HG03342 (cell line): ENCODE measurements at regions not wholly inside any gene's neighbourhood (a gene's known extent, or its start where the extent isn't known, plus 50 kb on each side); places are given as distances from the start of the nearest gene placed in this dataset.
"Not testable (repeated sequence)": the region's sequence is repeated elsewhere in the genome, so short reads cannot be mapped to it uniquely, and the experiment has no call there.

Experiments
- ATAC-seq: cut with Tn5 transposase; IDR thresholded peaks from one replicate; pipeline ENCODE4 v1.9.1; 2021; ENCODE audit warnings: mild to moderate bottlenecking, moderate library complexity; ENCODE audit not compliant: unreplicated experiment

DNA sequence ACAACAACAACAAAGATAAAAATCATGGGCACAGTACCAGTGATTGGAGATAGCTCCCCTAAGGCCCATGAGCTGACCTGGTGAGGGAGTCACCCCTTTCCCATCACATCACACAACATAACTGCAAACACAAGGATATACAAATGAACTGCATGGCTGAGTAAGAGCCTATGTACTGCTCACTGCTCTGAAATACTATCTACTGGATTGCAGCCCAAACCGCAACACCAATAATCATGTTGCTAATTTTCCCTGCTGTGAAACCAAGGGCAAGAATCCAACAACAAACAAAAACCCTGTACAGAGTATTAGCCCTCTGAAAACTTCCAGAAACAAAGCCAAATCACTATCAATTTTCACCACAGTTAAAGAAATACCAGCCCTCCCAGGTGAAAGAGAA, 1893.2 kb downstream of the PCDH9 start:
- no peak for ATAC-seq

DNA sequence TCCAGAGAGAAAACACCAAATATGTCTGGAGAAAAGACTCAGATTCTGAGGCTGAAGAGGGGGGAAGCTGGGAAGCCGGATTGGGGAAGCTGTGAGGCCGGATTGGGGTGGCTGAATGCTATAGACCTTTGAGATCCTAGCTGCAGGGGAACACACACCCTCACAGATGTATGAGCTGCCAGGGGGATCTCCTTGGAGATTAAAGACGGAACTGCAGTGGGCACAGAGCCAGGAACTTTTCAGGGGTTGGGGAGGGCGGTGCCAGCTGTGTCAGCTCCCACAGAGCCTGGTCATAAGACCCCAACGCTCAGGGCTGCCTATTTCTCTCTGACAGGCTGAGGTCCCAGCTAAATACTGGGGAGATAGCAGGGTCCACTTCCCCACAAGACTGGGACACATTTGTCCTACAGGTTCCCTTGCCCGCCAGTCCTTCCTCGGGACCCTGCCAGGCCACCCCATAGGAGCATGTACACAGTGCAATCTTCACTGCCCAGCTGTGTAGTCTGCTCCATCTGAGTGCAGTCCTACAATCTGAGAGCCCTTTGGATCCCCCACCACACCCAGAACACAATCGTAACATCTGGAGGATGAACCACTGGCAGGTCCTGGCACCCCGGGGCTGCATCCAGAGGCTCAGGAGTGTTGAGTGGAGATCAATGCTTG, 1893.9 kb downstream of the PCDH9 start:
- no peak for ATAC-seq

DNA sequence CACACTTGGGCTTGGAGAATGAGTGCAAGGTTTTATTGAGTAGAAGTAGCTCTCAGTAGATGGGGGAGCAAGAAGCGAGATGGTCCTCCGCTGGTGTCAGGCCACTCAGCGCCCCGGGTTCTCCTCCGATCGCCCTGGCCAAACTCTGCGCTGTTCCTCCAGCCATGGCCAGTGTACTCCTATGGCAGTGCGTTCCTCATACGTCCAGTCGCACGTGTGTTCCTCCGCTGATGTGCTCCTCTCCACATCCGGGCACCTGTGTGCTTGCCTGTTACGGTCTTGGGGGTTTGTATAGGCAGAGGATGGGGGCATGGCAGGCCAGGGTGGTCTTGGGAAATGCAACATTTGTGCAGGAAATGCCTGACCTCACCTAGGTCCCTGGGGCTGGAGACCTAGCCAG, 1899.4 kb downstream of the PCDH9 start:
- ATAC-seq = no peak

DNA sequence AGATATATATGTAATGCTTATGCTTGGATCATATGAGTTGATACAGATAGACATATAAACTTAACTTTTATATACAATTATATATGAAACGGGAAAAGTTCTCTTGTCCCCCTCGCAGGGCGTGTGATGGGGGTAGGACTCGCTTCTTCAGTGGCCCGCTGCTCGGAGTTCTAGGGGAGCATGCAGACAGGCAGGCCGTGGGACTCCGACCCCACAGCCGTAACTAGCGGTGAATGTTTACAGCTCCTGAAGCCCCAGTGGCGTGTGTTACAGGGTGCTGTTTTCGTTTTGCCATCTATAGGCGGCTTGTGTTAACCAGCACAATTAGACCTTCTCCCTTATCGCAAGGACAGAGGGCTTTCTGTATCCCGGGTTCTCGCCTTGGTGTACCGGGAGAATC, 1899.8 kb downstream of the PCDH9 start:
- ATAC-seq = no peak

DNA sequence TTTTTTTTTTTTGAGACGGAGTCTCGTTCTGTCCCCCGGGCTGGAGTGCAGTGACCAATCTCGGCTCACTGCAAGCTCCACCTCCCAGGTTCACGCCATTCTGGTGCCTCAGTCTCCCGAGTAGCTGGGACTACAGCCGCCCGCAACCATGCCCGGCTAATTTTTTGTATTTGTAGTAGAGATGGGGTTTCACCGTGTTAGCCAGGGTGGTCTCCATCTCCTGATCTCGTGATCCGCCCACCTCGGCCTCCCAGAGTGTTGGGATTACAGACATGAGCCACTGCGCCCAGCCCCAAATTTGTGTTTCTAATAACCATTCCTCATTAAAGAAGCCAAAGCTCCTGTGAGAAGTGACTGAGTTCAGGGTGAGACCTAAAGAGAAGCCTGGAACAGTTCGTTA, 1906.9 kb downstream of the PCDH9 start:
- not testable (repeated sequence) for ATAC-seq

DNA sequence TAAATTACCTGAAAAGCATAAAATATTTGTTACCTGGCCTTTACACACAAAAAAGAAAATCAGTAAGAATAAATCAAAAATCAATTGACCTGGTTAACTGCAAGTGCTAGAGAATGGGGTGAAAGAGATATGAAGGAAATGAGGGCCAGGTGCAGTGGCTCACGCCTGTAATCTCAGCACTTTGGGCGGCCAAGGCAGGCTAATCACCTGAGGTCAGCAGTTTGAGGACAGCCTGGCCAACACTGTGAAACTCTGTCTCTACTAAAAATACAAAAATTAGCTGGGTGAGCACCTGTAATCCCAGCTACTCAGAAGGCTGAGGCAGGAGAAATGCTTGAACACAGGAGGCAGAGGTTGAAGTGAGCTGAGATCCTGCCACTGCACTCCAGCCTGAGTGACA, 1908.7 kb downstream of the PCDH9 start:
- ATAC-seq = not testable (repeated sequence)

DNA sequence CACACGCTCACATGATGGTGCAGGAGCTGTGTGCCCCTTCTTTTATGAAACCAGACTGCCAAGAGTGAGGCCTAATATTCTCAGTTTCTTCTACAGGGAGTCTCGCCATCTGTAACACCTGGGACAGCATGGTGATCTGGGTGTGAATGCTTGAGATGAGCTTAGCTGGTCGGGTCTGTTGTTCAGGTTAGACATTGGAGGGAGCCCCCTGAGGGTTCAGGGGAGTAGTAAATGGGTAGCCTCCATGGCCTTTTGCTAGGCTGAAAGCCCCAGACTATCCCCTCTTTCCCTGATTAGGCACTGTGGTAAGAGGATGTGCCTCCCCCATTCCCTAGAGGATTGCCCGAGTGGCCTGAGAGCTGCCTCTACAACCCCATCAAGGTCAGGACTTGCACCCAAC, 1916.1 kb downstream of the PCDH9 start:
- no peak for ATAC-seq

DNA sequence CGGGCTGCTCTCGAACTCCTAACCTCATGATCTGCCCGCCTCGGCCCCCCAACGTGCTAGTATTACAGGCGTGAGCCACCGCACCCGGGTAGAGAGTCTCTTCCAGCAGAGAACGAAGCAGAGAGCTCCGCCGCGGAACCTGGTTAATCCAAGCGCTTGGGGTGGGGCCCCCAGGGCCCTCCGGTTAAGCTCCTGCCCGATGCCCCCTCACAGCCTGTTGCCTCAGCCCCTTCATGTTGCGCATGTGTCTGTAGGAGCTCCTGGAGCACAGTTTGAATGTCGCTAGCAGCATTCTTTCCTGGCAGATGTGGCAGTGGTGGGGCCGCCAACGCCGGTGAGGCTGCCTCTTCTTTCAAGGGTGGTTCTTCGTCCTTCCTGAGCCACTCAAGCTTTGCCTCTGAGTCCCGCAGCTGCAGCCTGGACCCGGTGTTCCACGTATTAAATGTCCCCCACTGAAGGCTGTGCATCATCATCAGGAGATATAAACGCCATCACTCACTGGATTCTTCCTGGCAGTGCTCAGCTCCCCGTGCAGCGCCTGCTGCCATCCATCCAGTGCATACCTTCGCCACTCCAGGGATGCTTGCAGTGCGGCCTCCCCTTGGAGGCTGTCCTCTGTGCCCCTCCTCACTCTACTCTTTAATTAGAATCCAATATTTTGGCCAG, 1919.3 kb downstream of the PCDH9 start:
- no peak for ATAC-seq

DNA sequence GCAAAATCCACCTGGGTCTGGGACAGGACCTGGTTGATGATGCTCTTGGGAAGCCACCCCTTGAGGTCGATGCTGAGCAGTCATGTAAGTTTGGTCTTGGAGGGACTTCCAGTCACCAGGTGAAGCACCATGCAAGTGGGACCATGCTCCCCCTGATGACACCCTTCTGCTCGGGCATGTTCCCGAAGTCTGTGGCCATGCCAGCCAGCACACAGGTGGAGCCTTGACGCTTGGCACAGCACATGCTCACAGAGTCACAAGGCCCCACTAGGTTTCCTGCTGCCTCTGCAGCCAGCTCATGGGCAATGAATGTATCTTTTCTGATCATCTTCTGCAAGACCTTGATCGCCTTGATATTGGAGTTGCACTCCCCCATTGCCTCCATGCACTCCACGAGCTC, 1920.2 kb downstream of the PCDH9 start:
- no peak for ATAC-seq

DNA sequence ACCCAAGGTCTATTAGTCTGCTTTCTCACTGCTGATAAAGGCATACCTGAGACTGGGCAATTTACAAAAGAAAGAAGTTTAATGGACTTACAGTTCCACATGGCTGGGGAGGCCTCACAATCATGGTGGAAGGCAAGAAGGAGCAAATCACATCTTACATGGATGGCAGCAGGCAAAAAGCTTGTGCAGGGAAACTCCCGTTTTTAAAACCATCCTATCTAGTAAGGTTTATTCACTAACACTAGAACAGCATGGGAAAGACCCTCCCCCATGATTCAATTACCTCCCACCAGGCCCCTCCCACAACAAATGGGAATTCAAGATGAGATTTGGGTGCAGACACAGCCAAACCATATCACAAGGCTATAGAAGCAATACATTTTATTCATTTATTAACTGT, 1921.4 kb downstream of the PCDH9 start:
- ATAC-seq = not testable (repeated sequence)

DNA sequence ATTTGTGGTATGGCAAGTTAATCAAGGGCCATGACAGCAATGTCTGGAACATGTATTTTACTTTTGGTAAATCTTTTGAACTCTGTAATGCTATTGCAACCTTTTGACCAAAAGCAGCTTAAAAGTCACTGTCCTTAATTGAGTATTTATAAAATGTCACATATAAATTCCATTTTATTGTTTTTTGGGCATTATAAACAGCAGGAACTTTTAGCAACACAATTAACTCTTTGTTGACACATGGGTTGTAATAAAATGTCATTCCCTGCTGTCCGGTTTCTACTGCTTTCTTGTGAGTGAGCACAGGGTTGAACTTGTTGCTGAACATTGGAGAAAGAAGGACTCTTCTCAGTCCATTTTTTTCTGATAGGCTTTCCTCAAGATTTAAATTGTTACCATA, 1923.1 kb downstream of the PCDH9 start:
- ATAC-seq = no peak

DNA sequence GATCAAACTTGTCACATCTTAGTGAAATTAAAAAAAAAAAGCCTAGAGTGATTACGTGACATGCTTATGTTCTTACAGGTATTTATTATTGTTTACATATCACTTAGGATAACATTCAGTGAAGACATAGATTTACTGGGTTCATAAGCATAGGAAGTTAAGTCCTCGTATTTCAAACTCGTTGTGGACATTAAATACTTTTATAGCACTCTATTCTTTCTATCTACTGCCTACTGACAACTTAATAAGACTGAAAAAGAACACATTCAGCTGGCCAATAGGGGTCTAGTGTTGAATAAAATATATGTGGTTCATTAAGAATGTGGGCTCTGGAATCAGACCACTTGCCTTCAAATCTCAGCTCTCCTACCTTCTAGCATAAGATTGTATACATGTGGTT, 1927.4 kb downstream of the PCDH9 start:
- no peak for ATAC-seq

DNA sequence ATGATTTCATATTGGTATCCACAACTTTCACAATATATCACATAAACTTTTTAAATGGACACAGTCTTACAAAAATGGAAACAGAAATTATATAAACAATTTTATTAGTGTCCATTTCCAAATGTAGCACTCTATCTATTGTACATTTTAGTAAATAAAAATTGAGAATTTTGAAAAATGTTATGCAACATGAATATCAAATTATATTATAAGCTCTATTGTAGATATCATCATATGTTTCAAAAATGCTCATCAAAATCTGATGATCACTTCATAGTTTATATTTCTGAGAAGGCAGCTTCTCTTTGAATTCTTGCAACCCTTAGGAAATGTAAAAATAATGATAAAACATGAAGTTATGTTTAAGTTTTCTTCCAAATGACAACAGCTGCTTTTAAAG, 1928.6 kb downstream of the PCDH9 start:
- no peak for ATAC-seq

DNA sequence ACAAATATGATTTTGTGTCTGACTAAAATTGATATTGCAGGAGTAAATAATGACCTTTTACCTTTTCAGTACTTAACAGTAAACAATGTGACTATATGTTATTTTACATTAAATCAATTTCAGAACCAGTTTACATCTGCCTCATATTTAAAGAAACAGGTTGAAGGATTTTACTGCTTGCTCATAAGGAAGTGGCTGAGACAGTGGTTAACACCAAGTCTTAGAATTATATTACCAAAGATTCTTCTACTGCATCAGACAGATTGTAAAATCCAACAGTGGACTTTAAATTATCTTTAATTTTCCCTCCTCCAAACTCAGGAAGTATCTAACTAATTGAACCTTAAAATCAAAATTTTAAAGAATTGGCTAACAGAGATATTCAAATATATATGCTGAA, 1929.9 kb downstream of the PCDH9 start:
- ATAC-seq = no peak

DNA sequence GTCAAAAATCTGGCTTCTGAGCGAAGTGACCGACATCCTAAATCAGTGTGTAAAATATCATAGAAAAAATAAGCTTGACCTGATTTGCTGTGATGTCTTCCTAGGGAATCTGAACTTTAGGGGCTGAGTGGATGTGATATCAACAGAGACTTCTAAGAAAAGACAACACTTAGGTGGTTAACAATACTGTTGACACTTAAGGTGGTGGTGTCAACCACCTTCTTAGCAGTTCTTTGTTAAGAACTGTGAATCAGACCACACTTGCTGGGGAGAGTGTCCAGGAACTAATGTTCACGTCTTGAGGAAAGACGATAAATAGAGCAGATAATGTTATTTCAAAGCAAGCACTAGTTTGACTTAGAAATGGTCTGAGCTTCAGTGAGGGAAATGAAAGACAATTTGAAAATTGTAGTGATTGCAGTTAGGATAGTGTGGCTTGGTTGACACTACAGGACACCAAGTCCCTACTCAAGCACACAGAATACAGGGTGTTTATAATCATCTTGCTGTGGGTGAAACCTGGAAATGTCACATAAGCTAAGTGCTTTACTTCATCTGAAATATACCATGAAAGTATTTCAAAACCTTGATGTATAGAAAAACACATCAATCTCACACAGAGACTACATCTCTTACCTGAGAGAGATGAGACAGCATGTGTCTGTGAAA, 1936.5 kb downstream of the PCDH9 start:
- no peak for ATAC-seq

DNA sequence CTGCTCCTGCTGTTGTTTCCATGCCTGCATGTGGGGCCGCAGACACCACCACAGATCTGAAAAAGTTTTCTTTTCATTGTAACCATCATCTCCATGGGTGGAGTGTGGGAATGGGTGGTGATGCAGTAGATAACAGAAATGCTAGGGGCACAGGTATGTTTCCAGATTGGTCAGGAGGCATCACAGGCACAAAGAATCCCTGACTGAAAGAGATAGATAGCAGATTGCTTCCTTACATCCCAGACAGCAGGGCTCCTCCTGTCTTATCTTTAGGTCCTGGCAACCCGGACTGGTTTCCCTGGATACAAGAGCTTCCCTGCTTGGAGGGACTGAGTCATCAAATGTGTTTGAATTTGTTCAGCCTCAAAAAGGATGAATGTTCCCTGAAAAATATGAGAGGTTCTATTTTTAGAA, 1937.6 kb downstream of the PCDH9 start:
- ATAC-seq = no peak

DNA sequence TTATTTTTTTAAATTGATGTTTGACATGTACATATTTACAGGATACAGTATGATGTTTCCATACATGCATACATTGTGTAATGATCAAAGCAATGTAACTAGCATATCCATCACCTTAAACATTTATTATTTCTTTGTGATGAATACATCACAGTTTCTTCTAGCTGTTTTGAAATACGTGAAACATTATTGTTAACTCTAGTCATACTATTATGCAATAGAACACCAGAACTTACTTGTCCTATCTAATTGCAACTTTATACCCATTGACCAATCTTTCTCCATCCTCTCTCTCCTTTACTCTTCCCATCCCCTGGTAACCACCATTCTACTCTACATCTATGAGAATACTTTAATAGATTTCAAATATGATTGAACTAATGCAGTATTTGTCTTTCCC, 1942.7 kb downstream of the PCDH9 start:
- ATAC-seq = no peak

DNA sequence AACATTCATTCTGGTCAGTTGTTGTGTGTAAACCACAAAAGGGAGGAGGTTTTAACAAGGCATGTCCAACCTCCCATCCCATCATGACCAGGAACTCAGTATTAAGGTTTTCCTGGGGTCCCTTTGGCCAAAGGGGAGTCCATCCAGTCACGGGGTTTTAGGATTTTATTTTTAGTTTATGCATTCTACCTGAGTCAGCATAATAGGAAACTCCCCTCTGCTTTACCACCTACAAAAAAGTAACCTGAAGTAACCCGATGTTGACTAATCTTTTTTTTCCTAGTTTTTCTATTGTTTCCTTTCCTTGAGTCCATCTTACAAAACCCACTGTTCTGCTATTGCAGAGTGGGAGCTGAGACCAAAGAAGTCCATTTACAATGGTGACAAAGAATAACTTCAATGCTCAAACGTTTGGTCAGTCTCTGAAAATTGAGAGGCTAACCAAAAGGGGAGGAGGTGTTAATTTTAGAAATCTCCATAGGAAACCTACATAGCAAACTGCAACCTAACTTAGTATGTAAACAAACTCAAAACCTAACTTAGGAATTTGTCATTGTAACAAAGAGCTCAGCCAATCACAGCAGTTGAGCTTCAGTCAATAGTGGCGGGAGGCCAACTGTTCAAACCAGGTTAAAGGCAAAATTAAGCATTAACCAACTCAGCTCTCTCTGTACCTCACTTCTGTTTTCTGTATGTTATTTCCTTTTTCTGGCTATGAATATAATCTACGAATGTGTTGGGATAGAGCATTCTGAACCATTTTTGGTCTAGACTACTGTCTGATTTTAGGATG, 1954.1 kb downstream of the PCDH9 start:
- no peak for ATAC-seq

DNA sequence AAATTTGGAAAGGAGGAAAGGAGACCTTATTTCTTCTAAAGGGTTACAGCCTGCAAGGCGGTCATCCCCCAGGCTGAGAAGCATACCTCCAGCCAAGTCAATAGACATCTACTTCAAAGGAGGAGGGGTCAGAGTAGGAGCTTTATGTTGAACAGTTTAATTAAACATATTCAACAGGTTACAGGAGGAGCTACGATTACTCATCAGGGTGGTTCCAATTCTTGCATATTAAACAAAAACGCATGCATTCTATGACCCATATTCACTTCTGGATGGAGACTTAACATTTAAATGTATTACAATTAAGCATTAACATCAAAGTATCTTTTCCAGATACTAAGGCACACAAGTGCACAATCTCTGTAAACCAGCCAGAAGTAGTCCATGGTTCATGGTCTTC, 1955.0 kb downstream of the PCDH9 start:
- ATAC-seq = no peak

DNA sequence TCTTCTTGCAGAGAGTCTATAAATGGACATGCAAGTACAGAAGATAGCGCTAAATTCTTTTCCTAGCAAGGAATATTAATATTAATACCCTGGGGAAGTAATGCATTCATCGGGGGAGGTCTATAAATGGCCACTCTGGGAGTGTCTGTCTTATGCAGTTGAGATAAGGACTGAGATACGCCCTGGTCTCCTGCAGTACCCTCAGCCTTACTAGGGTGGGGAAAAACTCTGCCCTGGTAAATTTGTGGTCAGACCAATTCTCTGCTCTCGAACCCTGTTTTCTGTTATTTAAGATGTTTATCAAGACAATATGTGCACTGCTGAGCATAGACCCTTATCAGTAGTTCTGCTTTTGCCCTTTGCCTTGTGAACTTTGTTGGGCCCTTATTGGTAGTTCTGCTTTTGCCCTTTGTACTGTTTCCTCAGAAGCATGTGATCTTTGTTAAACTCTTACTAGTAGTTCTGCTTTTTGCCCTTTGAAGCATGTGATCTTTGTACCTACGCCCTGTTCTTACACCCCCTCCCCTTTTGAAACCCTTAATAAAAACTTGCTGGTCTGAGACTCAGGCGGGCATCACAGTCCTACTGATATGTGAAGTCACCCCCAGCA, 1956.2 kb downstream of the PCDH9 start:
- not testable (repeated sequence) for ATAC-seq

DNA sequence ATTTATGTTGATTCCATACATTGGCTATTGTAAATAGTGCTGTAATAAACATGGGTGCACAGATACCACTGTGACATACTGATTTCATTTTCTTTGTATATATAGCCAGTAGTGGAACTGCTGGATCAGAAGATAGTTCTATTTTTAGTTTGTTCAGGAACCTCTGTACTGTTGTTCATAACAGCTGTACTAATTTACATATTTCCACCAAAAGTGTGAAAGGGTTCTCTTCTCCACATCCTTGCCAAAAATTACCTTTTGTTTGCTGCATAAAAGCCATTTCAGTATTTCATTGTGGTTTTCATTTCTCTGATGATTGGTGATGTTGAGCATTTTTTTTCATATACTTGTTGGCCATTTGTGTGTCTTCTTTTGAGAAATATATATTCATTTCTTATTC, 1962.1 kb downstream of the PCDH9 start:
- no peak for ATAC-seq
